Mesenchymal stem cell (in vitro differentiated cells and primary cell): ENCODE measurements at regions not wholly inside any gene's neighbourhood (a gene's known extent, or its start where the extent isn't known, plus 50 kb on each side); places are given as distances from the start of the nearest gene placed in this dataset.

Source experiments
- DNase-seq: peaks from one replicate; pipeline ENCODE4 v3.0.0-alpha.2; 2013
- H2AFZ ChIP-seq: one replicate; pipeline ENCODE4 v1.6.1; 2013; ENCODE audit warnings: low read depth, mild to moderate bottlenecking, control low read depth, inconsistent platforms, low read length, moderate library complexity
- H2AK5ac ChIP-seq: 2 replicates; pipeline ENCODE4 v1.6.1; 2013; ENCODE audit warnings: low read length, moderate library complexity, mild to moderate bottlenecking, inconsistent platforms; ENCODE audit not compliant: severe bottlenecking
- H2BK120ac ChIP-seq: one replicate; pipeline ENCODE4 v1.6.1; 2013; ENCODE audit warnings: low read depth, mild to moderate bottlenecking, inconsistent platforms, low read length, moderate library complexity
- H2BK12ac ChIP-seq, 2 experiments: one replicate each; pipeline ENCODE4 v1.6.1; 2013; ENCODE audit warnings: inconsistent platforms in 2 of 2, low read length in 2 of 2, mild to moderate bottlenecking in 2 of 2, moderate library complexity in 2 of 2, control low read depth in 1 of 2
- H2BK15ac ChIP-seq: one replicate; pipeline ENCODE4 v1.6.1; 2013; ENCODE audit warnings: mild to moderate bottlenecking, low read depth, inconsistent platforms; ENCODE audit not compliant: poor library complexity, severe bottlenecking
- H2BK5ac ChIP-seq: 2 replicates; pipeline ENCODE4 v1.6.1; 2013; ENCODE audit warnings: low read depth, mild to moderate bottlenecking, low read length, control low read depth, inconsistent platforms; ENCODE audit not compliant: poor library complexity, severe bottlenecking
- H3K14ac ChIP-seq, 2 experiments: one replicate each; pipeline ENCODE4 v1.6.1; 2013; ENCODE audit warnings: inconsistent platforms in 2 of 2, low read length in 2 of 2, control low read depth in 1 of 2, mild to moderate bottlenecking in 1 of 2, moderate library complexity in 1 of 2
- H3K18ac ChIP-seq, 2 experiments: one replicate each; pipeline ENCODE4 v1.6.1; 2013; ENCODE audit warnings: inconsistent platforms in 2 of 2, low read length in 2 of 2, control low read depth in 1 of 2, low read depth in 1 of 2, mild to moderate bottlenecking in 1 of 2
- H3K23ac ChIP-seq, 2 experiments: one replicate each; pipeline ENCODE4 v1.6.1; 2013; ENCODE audit warnings: inconsistent platforms in 2 of 2, low read length in 2 of 2, mild to moderate bottlenecking in 2 of 2, moderate library complexity in 2 of 2, control low read depth in 1 of 2
- H3K27ac ChIP-seq: 2 replicates; pipeline ENCODE4 v1.5.1; 2013; ENCODE audit warnings: mild to moderate bottlenecking, moderate library complexity, low read length, control low read depth, inconsistent platforms; ENCODE audit not compliant: poor library complexity, severe bottlenecking
- H3K27me3 ChIP-seq, 2 experiments: 2 replicates each; pipeline versions ENCODE4 v1.6.1 to v1.7.0; 2013; ENCODE audit warnings: low read length in 2 of 2, mild to moderate bottlenecking in 2 of 2, moderate library complexity in 2 of 2, control low read depth in 1 of 2, inconsistent platforms in 1 of 2; ENCODE audit not compliant: control insufficient read depth in 1 of 2, insufficient read depth in 1 of 2
- H3K36me3 ChIP-seq, 2 experiments: 2 replicates each; pipeline versions ENCODE4 v1.6.1 to v1.7.0; 2013; ENCODE audit warnings: low read length in 2 of 2, control low read depth in 1 of 2, inconsistent platforms in 1 of 2, low read depth in 1 of 2, mild to moderate bottlenecking in 1 of 2; ENCODE audit not compliant: insufficient read depth in 2 of 2, control insufficient read depth in 1 of 2
- H3K4ac ChIP-seq, 2 experiments: one replicate each; pipeline ENCODE4 v1.6.1; 2013; ENCODE audit warnings: inconsistent platforms in 2 of 2, low read length in 2 of 2, mild to moderate bottlenecking in 2 of 2, moderate library complexity in 2 of 2, control low read depth in 1 of 2, low read depth in 1 of 2
- H3K4me1 ChIP-seq: 2 replicates; pipeline ENCODE4 v1.6.1; 2013; ENCODE audit warnings: low read depth, low read length, control low read depth; ENCODE audit not compliant: control insufficient read depth, insufficient read depth
- H3K4me2 ChIP-seq: 2 replicates; pipeline ENCODE4 v1.6.1; 2013; ENCODE audit warnings: low read length, mild to moderate bottlenecking, inconsistent platforms; ENCODE audit not compliant: poor library complexity, severe bottlenecking
- H3K4me3 ChIP-seq, 2 experiments: 2 replicates each; pipeline versions ENCODE4 v1.5.1 to v1.7.0; 2013; ENCODE audit warnings: low read length in 2 of 2, mild to moderate bottlenecking in 2 of 2, control low read depth in 1 of 2, low read depth in 1 of 2; ENCODE audit not compliant: insufficient read depth in 1 of 2
- H3K79me1 ChIP-seq: replicated peaks from 2 replicates; pipeline ENCODE4 v1.6.1; 2013; ENCODE audit warnings: mild to moderate bottlenecking, control low read depth, low read length, inconsistent platforms; ENCODE audit not compliant: poor library complexity, severe bottlenecking
- H3K9ac ChIP-seq: 2 replicates; pipeline ENCODE4 v1.7.0; 2013; ENCODE audit warnings: mild to moderate bottlenecking, low read length, moderate library complexity
- H3K9me3 ChIP-seq: 2 replicates; pipeline ENCODE4 v1.7.0; 2013; ENCODE audit warnings: mild to moderate bottlenecking, low read length; ENCODE audit not compliant: control insufficient read depth
- H4K8ac ChIP-seq: one replicate; pipeline ENCODE4 v1.6.1; 2013; ENCODE audit warnings: inconsistent platforms, mild to moderate bottlenecking, low read length, moderate library complexity
- H4K91ac ChIP-seq: one replicate; pipeline ENCODE4 v1.6.1; 2013; ENCODE audit warnings: mild to moderate bottlenecking, low read length, inconsistent platforms
- WGBS: methylation state at CpG from one replicate; pipeline ENCODE4 v1.1.7; 2013; ENCODE audit warnings: mixed read lengths; 5-methylcytosine and 5-hydroxymethylcytosine counted together

- H4K8ac ChIP-seq, result no peak overlapping the region
- H3K4me2 ChIP-seq, result no peak overlapping the region
- DNase-seq, result no peak
- H4K91ac ChIP-seq, result no peak overlapping the region
- H2AFZ ChIP-seq, result no peak overlapping the region
- H3K14ac ChIP-seq, result no peak overlapping the region
- H3K27ac ChIP-seq, result no peak overlapping the region
- no peak overlapping the region for H3K9ac ChIP-seq
- no peaks in the 10 kb centered on the region for H3K36me3 ChIP-seq
- H3K27me3 ChIP-seq, result no peaks in the 10 kb centered on the region
- no peak overlapping the region for H2BK15ac ChIP-seq
- H3K23ac ChIP-seq, result no peak overlapping the region
- no peak overlapping the region for H3K4me3 ChIP-seq
- H3K9me3 ChIP-seq, result no peaks in the 10 kb centered on the region
- H3K4me1 ChIP-seq, result no peaks in the 10 kb centered on the region
- H3K4ac ChIP-seq, result no peak overlapping the region
- H2BK120ac ChIP-seq, result no peak overlapping the region
- 93% methylated on average over 1 of the region's 2 CpGs for WGBS
- H2BK5ac ChIP-seq, result no peak overlapping the region
- no peak overlapping the region for H2BK12ac ChIP-seq
- no peak overlapping the region for H2AK5ac ChIP-seq
- no peaks in the 10 kb centered on the region for H3K79me1 ChIP-seq
- no peak overlapping the region for H3K18ac ChIP-seq
Observed at GRCh38 chr2:78615956-78616355, 409.5 kb upstream of the REG3G start.

GRCh38 chr2:78634425-78634824 lies 391.1 kb upstream of the REG3G start:
- no peaks in the 10 kb centered on the region for H3K27me3 ChIP-seq
- H3K9ac ChIP-seq, result no peak overlapping the region
- H2BK5ac ChIP-seq, result no peak overlapping the region
- no peak overlapping the region for H3K18ac ChIP-seq
- no peaks in the 10 kb centered on the region for H3K79me1 ChIP-seq
- H3K9me3 ChIP-seq, result peaks cover 6% of the 10 kb centered on the region
- no peak for DNase-seq
- no peaks in the 10 kb centered on the region for H3K4me1 ChIP-seq
- no peak overlapping the region for H3K4me3 ChIP-seq
- H3K23ac ChIP-seq, result no peak overlapping the region
- H2AFZ ChIP-seq, result no peak overlapping the region
- H3K4ac ChIP-seq, result no peak overlapping the region
- H3K4me2 ChIP-seq, result no peak overlapping the region
- H2BK12ac ChIP-seq, result no peak overlapping the region
- H4K91ac ChIP-seq, result no peak overlapping the region
- H4K8ac ChIP-seq, result no peak overlapping the region
- 90% methylated on average over 2 of the region's 2 CpGs for WGBS
- no peaks in the 10 kb centered on the region for H3K36me3 ChIP-seq
- H3K27ac ChIP-seq, result no peak overlapping the region
- H2BK15ac ChIP-seq, result no peak overlapping the region
- H2AK5ac ChIP-seq, result no peak overlapping the region
- no peak overlapping the region for H2BK120ac ChIP-seq
- H3K14ac ChIP-seq, result no peak overlapping the region

- H3K79me1 ChIP-seq, result no peaks in the 10 kb centered on the region
- no peaks in the 10 kb centered on the region for H3K9me3 ChIP-seq
- H3K14ac ChIP-seq, result no peak overlapping the region
- H2BK120ac ChIP-seq, result no peak overlapping the region
- H3K4me3 ChIP-seq, result no peak overlapping the region
- no peak overlapping the region for H2BK12ac ChIP-seq
- H3K4ac ChIP-seq, result no peak overlapping the region
- no peak overlapping the region for H2AK5ac ChIP-seq
- no peak overlapping the region for H4K91ac ChIP-seq
- no peak overlapping the region for H3K23ac ChIP-seq
- no peaks in the 10 kb centered on the region for H3K4me1 ChIP-seq
- no peak overlapping the region for H2BK5ac ChIP-seq
- no CpG with 5 or more reads among the region's 1 CpG for WGBS
- H3K27ac ChIP-seq, result no peak overlapping the region
- H3K4me2 ChIP-seq, result no peak overlapping the region
- H3K36me3 ChIP-seq, result no peaks in the 10 kb centered on the region
- H3K27me3 ChIP-seq, result no peaks in the 10 kb centered on the region
- no peak overlapping the region for H2BK15ac ChIP-seq
- H3K9ac ChIP-seq, result no peak overlapping the region
- H4K8ac ChIP-seq, result no peak overlapping the region
- H3K18ac ChIP-seq, result no peak overlapping the region
- H2AFZ ChIP-seq, result no peak overlapping the region
- peak; percentile 69 for DNase-seq
Observed at GRCh38 chr2:78644854-78645253, 380.6 kb upstream of the REG3G start.

GRCh38 chr2:78646533-78647364 lies 378.8 kb upstream of the REG3G start:
- H3K9me3 ChIP-seq, result no peaks in the 10 kb centered on the region
- H3K4me2 ChIP-seq, result no peak overlapping the region

More at GRCh38 chr2:78646533-78647364, 378.8 kb upstream of the REG3G start:
- Histone ChIP-seq H3K4ac (no peak overlapping the region), H4K8ac (no peak overlapping the region), H3K79me1 (no peaks in the 10 kb centered on the region), H2BK120ac (no peak overlapping the region), H3K36me3 (no peaks in the 10 kb centered on the region), H2AFZ (no peak overlapping the region), H2AK5ac (no peak overlapping the region), H2BK5ac (no peak overlapping the region), H3K14ac (no peak overlapping the region), H2BK15ac (no peak overlapping the region), H3K4me3 (no peak overlapping the region), H3K9ac (no peak overlapping the region), H3K23ac (no peak overlapping the region), H2BK12ac (no peak overlapping the region), H3K18ac (no peak overlapping the region), H3K4me1 (no peaks in the 10 kb centered on the region), H4K91ac (no peak overlapping the region), H3K27me3 (no peaks in the 10 kb centered on the region), H3K27ac (no peak overlapping the region)
- no peak for DNase-seq
- WGBS, result 100% methylated on average over 1 of the region's 5 CpGs
